CD4-positive, alpha-beta T cell treated with Interleukin-15 for 4 hours (primary cell): ENCODE measurements at regions not wholly inside any gene's neighbourhood (a gene's known extent, or its start where the extent isn't known, plus 50 kb on each side); places are given as distances from the start of the nearest gene placed in this dataset.
"Not testable (repeated sequence)": the region's sequence is repeated elsewhere in the genome, so short reads cannot be mapped to it uniquely, and the experiment has no call there.

Source experiments
- DNase-seq: peaks from one replicate; pipeline ENCODE4 v3.0.0-alpha.2; 2020; ENCODE audit warnings: low spot score

DNA sequence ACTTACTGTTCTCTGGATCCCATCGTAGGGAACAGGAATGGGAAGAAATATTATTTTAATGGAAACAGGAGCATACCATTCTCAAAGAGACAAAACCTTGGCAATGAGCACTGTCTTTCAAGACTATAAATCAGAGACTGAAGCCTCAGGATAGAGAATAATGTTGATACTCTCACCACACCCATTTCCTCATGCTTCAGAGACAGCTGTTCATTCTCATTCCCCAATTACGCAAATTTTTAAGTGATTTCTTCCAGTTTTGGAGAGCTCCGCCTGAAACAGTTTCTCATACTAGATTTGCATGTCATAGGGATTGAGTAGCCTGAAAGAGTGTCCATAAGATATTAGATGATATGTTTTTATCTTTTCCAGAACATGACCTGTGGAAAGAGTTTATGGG lies 290.5 kb upstream of the RASA1 start:
- DNase-seq = no peak

DNA sequence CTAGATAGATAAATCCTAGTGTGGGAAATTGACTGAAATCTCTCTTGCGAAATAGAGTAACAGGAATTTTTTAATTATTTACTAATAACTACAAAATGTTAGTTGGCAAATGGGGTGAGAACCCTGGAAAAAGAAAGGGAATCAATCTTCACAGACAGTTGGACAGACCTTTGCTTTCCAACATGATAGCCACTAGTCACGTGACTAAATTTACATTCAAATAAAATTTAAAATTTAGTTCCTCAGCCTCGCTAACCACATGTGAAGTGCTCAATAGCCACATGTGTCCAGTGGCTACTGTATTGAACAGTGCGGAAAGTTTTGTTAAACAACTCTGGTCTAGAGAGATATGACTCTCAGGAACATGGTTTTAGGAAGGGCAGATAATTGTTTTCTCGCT lies 289.9 kb upstream of the RASA1 start:
- DNase-seq = no peak

DNA sequence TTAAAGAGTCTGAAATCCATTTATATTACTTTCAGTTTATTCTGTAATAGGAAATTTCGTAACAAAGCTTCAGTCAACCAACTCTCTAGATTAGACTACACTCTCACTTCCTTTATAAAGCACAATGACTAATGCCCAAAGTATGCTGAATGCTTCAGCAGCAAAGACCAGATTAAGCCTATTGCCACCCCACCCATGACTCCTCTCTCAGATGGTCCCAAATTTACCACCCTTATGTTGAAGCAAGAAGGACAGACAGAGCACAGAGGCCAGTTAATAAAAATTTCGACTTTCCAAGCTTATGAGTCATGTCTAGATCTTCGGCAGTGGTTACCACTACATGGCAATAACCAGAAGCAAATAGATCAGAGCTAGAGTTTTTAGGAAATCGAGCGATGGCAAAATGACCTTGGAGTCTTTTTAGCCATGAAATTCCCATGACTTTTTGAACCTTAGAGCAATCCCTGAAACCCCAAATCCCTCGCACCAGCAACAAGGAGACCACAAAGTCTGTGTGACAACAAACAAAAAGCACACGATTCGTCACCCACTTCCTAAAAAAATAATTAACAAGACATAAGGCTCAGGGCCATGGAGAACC lies 287.8 kb upstream of the RASA1 start:
- no peak for DNase-seq

DNA sequence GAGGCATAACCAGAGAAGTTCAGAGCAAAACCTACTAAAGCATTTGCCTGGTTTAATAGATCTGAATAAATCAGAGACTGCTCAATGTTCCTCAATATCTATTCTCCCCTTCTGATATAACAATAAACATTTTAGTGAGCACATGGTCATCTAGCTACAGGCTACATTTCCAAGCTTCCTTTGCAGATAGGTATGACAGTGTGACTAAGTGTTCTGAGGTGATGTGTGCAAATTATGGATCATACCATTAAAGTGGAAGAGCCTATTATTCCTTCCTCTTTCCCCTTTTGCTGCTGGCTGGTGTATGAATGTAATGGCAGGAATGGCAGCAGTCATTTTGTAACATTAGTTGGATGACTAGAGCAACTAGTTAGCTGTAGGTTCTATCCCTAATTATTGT lies 285.8 kb upstream of the RASA1 start:
- DNase-seq = no peak

DNA sequence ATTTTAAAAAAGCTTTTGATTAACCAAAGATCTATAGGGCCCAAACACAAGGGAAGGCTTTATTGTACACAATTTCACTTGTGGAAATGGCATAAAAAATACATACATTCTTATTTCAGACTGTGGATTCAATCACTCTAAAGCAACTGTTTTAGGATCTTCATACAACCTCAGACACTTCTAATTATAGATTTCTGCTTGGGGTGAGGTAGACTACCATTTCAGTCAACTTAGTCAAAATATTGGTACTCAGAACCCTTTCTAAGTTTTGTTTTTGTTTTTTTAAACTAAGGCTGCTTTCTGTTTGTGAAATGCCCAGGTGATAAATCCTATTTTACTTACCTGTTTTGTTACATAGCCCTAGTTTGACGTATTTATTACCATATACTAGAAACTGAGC lies 284.5 kb upstream of the RASA1 start:
- DNase-seq = no peak

DNA sequence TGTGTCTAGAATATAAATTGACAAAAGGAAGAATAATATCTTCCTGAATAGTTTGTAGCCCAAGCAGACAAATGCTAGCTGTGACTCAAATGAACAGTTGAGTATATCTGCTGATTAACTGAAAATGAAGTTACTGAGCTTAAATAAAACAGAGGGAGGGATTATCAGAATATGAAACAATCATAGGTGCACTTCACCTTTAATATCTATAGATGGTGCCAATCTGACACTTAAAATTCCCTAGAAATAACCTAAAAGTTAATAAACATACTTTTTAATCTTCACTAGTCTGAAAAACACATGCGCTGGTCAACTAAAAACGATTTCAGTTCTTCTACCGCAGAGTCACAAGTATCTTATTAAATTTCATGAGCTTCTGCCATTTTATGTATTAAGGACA lies 280.8 kb upstream of the RASA1 start:
- no peak for DNase-seq

DNA sequence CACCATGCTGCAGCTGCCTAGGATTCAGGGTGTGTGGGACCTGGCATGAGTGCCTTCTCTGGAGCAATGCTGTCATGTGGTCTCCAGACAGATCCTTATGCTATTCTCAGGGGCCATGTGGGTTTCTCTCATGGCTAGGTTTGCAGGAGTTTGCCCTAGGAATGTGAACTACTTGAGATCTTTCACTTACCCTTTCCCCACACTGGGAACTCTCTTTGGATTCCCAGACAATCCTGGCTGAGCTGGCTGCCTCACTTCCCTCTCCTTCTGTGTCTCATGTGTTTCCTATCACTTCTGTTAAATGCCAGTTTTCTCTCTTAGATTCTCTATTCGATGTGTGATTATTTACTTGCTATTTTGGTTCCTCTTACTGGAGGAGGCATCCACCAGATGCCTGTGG lies 270.2 kb upstream of the RASA1 start:
- no peak for DNase-seq

DNA sequence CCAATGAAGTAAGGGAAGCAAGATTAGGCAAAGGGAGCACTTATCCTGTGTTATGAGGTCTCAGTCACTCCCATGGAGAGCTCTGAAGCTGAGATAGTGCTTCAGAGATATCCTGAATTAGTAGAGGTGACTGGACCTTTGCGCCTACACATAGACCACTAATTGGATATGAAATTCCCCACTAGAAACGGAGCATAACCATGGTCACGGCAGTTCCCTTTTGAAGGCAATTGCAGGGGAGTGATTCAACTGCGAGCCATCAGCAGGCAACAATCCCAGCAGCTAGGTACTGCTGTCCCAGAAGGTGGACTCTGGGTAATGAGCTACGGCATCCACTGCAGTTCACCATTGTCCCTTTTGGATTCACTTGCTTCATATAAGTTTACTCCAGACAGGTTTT lies 267.7 kb upstream of the RASA1 start:
- no peak for DNase-seq

DNA sequence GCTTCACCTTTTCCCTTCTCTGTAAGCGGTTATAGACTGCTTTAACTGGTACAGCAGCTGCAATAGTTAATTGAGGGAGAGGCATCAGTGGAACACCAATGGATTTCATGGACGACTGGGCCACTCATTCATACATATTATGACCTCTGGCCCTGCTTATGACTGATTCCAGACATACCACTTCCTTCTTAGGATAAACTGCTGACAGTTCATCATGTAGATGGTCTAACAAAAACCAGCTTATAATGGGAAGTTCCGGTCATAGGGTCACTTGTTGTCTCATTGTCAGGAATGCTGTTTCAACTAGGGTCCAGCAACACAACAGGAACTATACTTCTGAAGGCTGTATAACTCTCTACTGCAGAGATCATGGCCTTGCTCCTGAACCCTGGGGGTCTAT lies 265.2 kb upstream of the RASA1 start:
- no peak for DNase-seq

DNA sequence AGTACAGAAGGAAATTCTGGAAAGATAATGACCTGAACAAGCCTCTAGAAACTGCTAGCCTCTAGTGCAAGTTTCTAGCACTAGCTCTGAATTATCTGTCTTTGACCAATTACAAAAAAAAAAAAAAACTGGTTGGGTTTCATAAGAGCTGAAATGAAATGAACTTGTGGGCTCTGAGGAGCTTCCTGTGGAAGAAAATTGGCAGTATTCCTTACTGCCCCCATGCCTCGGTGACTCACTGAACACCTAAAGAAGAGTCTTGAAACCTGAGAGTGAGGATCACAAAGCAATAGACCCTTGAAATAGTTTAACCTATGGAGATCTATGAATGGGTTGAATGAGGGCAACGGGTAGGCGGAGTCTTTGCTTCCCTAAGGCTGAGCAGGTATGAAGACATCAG lies 263.6 kb upstream of the RASA1 start:
- no peak for DNase-seq

DNA sequence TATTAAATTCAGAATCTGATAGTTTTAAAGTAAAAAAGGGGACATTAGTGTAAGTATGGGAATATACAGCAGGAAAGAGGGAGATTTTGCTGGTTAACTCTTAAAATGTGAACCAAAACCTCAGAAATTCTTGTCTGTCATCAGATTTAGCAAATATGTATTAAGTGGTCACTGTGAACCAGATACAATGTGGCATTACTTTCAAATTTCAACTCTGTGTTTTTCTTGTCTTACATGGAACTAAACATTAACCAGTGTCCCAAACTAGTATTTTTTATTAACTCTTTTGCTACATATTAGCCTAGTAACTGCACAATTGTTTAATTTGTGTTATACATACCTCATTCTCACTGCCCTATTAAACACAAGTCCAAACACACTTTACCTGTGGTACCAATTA lies 259.9 kb upstream of the RASA1 start:
- no peak for DNase-seq

DNA sequence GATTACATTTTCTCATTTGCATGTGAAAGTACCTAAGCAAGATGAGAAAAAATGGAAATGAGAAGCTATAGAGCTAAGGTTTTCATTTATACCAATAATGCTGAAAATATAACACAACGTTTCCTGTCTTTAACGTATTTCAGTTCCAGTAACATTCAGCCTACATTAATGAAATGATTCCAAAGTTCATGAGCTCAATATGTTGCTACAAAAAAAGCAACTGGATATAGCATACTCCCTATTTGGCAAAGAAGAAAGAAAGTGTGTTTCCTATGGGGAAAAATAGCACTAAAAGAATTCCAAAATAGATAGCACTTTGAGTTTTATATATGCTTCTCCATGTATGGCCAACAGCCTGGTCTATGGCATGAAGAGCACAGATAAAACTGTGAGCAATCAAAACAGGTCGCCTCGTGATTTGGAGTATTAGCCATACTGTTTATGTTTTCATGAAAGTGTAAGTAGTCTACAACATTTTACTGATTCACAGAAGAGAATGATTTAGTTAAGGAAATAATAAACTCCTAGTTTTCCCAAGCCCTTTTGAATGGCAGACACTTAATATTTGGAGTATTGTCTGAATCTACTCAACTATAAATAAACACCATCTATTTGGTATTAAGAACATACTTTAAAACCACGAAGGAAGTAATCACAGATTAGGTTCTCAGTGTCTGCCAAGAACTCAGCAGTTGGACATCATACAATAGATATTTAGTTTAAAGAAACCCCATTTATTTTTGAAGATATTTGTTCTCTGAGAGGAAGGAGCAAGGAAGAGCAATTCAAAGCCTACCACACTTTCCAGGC lies 258.7 kb upstream of the RASA1 start:
- DNase-seq = no peak

DNA sequence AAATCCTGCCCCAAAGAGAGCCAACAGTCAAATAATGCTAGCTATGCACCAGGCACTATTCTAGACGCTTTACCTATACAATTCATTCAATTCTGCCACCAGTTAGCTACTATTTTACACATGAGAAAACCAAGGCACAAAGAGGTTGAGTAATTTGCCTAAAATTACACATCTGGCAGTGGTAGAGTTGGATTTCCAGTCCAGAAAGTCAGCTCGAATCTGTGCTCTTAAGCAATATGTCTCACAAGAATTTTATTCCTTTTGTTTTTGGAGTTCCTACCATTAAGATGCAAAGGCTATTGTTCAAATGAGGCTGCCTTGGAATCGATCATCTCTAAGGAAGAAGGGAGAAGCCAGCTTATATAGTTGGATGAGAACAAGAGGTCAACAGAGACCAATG lies 256.9 kb upstream of the RASA1 start:
- DNase-seq = no peak

DNA sequence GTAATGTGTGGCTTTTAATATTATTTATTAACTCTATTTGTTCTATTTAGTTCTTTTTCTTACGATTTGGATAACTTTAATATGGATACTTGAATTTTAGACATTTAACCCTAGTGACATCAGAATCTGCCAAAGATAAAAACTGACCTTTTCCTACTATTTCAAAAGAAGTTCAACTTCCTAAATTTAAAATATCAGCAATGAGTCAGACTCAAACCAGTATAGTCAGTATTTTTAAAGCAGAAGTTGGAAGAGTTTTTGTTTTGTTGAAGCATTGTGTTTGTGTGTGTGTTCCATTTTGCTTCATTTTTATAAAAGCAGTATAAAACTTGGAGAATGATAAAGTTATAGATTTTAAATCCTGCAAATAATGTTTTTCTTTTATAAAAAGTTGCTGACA lies 251.8 kb upstream of the RASA1 start:
- DNase-seq = no peak

DNA sequence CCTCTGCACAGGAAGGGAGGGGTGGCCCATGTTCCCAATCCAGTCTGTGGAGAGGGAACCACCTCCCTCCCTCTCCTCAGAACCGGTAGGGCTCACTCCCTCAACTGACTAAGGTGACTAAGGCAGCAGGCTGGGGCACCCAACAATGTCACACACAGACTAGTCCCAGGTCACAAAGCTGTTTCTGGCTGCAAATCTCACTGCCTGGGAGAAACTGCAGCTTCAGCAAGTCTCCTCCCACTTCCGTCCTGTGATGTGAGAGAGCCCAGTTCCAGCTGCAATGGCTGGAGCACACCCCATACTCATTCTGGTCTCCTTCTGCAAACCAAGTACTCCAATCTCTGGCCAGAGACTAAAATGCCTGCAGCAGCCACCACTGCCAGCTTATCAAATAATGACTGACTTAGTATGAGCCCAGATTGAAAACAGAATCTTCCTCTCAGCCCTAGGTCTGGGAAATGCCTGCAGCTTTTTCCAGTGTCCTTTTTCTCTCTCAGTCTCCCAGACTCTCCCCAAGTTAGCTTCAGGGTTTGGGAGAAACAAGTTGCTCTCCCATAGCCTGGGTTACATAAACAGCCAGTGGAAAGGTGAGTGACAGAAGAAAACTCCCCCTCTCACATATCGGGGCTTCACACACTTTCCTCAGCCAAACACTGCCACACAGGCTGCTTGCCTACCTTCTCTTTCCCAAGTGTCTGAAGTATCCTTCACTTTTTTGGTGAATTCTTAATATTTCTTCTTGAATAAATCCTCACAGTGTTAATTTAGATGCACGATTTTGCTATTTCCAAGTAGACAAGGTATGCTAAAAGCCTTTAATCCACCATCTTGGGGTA lies 247.4 kb upstream of the RASA1 start:
- peak; percentile 36 for DNase-seq

DNA sequence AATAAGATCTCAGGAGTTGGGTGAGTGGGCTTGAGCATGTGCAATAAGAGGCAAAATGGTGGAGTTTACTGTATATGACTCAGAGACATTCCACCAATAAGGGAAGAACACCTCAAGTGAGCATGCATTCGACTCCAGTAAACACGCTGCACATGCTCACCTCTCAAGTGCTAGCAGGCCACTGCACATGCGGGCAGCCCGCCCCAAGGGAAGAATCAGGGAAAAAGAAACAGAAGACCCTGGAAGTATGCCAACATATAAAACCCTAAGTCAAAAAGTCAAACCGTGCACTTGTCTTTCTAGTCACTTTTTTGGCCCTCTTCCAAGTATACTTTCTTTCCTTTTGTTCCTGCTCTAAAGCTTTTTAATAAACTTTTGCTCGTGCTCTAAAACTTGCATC lies 245.3 kb upstream of the RASA1 start:
- no peak for DNase-seq

DNA sequence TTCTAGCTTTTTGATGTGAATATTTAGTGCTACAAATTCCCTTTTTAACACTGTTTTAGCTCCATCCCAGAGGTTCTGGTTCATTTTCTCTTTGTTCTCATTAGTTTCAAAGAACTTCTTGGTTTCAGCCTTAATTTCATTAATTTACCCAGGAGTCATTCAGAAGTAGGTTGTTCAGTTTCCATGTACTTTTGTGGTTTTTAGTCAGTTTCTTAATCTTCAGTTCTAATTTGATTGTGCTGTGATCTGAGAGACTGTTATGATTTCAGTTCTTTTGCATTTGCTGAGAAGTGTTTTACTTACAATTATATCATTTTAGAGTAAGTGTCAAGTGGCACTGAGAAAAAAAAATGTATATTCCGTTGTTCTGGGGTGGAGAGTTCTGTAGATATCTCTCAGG lies 240.1 kb upstream of the RASA1 start:
- no peak for DNase-seq

DNA sequence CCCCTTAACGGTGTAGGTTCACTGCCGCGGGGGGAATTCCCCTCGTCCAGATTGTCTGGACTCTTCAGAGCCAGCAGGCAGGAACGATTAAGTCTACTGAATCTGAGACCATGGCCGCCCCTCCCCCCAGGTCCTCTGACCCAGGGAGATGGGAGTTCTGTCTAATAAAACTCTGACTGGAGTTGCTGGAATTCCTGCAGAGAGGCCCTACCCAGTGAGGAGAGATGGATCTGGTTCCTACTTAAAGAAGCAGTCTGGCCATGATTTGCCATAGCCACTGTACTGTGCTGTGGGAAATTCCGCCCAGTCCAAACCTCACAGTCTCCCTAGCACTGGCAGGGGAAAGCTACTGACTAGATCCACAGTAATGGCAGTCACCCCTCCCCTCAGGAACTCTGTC lies 237.7 kb upstream of the RASA1 start:
- no peak for DNase-seq

DNA sequence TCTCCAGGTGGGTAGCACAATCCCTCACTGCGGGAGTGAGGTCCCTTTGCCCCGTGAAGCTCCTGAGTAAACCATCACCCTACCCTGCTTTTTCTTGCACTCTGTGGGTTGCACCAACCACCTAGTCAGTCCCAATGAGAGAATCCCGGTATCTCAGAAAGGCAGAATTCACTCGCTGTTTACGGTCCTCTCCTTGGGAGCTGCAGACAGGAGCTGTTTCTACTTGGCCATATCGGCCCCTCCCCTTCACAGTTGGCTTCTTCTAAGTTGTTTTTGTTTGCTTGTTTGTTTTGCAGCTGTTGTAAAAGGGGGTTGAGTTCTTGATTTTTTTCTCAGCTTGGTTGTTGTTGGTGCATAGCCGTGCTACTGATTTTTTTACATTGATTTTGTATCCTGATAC lies 237.0 kb upstream of the RASA1 start:
- no peak for DNase-seq

DNA sequence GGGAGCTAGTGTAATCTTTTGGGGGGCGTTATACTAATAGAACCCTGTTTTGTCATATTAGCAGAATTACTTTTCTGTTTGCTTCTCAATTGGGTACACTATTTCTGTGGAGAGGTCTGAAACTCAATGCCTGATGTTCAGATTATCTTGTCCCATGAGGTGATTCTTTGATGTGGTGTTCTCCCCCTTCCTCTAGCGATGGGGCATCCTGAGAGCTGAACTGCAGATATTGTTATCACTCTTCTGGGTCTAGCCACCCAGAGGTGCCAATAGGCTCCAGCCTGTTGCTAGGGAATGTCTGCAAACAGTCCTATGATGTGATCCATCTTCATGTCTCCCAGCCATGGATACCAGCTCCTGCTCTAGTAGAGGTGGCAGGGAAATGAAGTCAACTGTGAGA lies 233.1 kb upstream of the RASA1 start:
- no peak for DNase-seq

DNA sequence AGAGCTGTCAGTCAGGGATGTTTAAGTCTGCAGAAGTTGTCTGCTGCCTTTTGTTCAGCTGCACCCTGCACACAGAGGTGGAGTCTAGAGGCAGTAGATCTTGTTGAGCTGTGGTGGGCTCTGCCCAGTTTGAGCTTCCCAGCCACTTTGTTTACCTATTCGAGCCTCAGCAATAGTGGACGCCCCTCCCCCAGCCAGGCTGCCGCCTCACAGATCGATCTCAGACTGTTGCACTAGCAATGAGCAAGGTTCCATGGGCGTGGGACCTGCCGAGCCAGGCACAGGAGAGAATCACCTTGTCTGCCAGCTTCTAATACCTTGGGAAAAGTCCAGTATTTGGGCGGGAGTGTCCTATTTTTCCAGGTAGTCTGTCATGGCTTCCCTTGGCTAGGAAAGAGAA lies 225.1 kb upstream of the RASA1 start:
- DNase-seq = no peak

DNA sequence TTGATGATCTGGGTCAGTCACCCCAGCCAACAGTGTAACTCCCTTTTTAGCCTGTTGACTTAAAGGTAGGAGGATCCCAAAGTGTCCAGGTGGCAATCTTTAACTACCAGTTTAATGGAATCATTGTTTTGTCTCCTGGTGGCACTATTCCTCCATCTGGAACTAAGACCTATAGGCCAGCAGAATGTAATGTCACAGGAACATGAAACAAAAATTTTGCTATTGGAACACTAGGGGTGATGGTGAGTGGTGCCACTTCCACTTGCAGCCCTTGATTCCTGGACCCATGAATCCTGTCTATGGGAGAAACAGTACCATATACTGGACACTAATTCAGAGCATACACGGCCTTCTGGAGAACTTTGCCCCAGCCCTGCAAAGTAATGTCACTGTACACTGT lies 219.5 kb upstream of the RASA1 start:
- DNase-seq = no peak

DNA sequence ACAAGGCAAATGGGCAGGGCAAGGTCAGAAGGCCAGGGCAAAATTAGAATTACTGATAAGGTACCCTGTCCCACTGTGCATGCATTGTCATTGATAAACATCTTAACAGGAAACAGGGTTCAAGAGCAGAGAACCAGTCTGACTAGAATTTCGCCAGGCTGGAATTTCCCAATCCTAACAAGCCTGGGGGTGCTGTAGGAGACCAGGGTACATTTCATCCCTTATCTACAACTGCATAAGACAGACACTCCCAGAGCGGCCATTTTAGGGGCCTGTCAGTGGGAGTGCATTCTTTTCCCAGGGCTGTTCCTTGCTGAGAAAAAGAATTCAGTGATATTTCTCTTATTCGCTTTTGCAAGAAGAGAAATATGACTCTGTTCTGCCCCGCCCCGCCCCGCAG lies 218.7 kb upstream of the RASA1 start:
- not testable (repeated sequence) for DNase-seq
